ENCODE measurements at regions not wholly inside any gene's neighbourhood (a gene's known extent, or its start where the extent isn't known, plus 50 kb on each side); places are given as distances from the start of the nearest gene placed in this dataset.

- DNase-seq (ENCODE audit: low read depth): peak; percentile 16
- no peak overlapping the region for H3K4me3 ChIP-seq (replicated peaks; ENCODE audit: low read depth, low read length)
- no peak for TF ChIP-seq CTCF (IDR thresholded peaks at IDR 0.05; ENCODE audit: low read length, missing control alignments)
These were observed 699.2 kb downstream of the KCNT2 start for GRCh38 chr1:195909061-195909460.

- H3K4me3 ChIP-seq (replicated peaks; ENCODE audit: low read depth, low read length): no peak overlapping the region
- DNase-seq (ENCODE audit: low read depth): peak; percentile 52
- no peak for TF ChIP-seq CTCF (IDR thresholded peaks at IDR 0.05; ENCODE audit: low read length, missing control alignments)
These were observed 700.1 kb downstream of the KCNT2 start for GRCh38 chr1:195908121-195908520.

- no peak for TF ChIP-seq CTCF (IDR thresholded peaks at IDR 0.05; ENCODE audit: low read length, missing control alignments)
- DNase-seq (ENCODE audit: low read depth): no peak
- no peak overlapping the region for H3K4me3 ChIP-seq (replicated peaks; ENCODE audit: low read depth, low read length)
These were observed 705.0 kb downstream of the KCNT2 start for GRCh38 chr1:195903203-195903602.

- DNase-seq (ENCODE audit: low read depth): no peak
- no peak for TF ChIP-seq CTCF (IDR thresholded peaks at IDR 0.05; ENCODE audit: low read length, missing control alignments)
These were observed 705.5 kb downstream of the KCNT2 start for GRCh38 chr1:195902779-195903178.

GRCh38 chr1:195899762-195900352 lies 708.4 kb downstream of the KCNT2 start:
- TF ChIP-seq CTCF (IDR thresholded peaks at IDR 0.05; ENCODE audit: low read length, missing control alignments): no peak
- H3K4me3 ChIP-seq (replicated peaks; ENCODE audit: low read depth, low read length): no peak overlapping the region
- peak; percentile 59 for DNase-seq (ENCODE audit: low read depth)

More at GRCh38 chr1:195902779-195903178, 705.5 kb downstream of the KCNT2 start:
- H3K4me3 ChIP-seq (replicated peaks; ENCODE audit: low read depth, low read length): no peak overlapping the region

GRCh38 chr1:195898924-195899323 lies 709.3 kb downstream of the KCNT2 start:
- no peak for DNase-seq (ENCODE audit: low read depth)
- no peak for TF ChIP-seq CTCF (IDR thresholded peaks at IDR 0.05; ENCODE audit: low read length, missing control alignments)
- H3K4me3 ChIP-seq (replicated peaks; ENCODE audit: low read depth, low read length): no peak overlapping the region

- no peak overlapping the region for H3K4me3 ChIP-seq (replicated peaks; ENCODE audit: low read depth, low read length)
- no peak for DNase-seq (ENCODE audit: low read depth)
- TF ChIP-seq CTCF (IDR thresholded peaks at IDR 0.05; ENCODE audit: low read length, missing control alignments): no peak
These were observed 709.9 kb downstream of the KCNT2 start for GRCh38 chr1:195898373-195898772.
